Fibroblast of lung (primary cell): ENCODE measurements at regions not wholly inside any gene's neighbourhood (a gene's known extent, or its start where the extent isn't known, plus 50 kb on each side); places are given as distances from the start of the nearest gene placed in this dataset.

Source experiments
- EZH2 ChIP-seq: IDR thresholded peaks from 2 replicates; pipeline ENCODE4 v1.5.1; 2012; ENCODE audit warnings: low read length, control low read depth, mild to moderate bottlenecking; ENCODE audit errors: missing control alignments
- TF ChIP-seq, protein P1 (sequence below), 2 donors: IDR thresholded peaks in 1 of 2; conservative IDR thresholded peaks in 1 of 2; 1 replicate in 1 of 2; 2 replicates in 1 of 2; pipeline ENCODE4 v1.5.1; 2011 to 2012; ENCODE audit warnings: low read length in 2 of 2, control low read depth in 1 of 2, inconsistent platforms in 1 of 2, low read depth in 1 of 2, mild to moderate bottlenecking in 1 of 2

DNA sequence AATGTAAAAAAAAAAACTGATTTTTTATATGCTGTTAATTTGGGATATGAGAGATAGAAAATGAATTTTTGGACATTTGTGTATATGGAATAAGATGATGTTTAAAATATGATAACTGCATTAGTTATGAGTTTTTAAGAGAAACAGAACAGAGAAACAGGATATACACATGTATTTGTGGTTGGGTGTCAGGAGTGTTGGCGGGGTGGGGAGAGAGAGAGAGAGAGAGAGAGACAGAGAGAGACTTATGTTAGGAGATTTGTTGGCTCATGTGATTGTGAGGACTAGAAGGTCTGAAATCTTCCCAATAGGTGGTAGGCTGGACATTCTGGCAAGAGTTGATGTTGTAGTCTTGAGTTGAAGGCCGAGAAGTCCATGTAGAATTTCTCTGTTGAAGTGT is 1121.6 kb upstream of the GBE1 start:
- no peak for TF ChIP-seq EZH2
- TF ChIP-seq, protein P1, sequence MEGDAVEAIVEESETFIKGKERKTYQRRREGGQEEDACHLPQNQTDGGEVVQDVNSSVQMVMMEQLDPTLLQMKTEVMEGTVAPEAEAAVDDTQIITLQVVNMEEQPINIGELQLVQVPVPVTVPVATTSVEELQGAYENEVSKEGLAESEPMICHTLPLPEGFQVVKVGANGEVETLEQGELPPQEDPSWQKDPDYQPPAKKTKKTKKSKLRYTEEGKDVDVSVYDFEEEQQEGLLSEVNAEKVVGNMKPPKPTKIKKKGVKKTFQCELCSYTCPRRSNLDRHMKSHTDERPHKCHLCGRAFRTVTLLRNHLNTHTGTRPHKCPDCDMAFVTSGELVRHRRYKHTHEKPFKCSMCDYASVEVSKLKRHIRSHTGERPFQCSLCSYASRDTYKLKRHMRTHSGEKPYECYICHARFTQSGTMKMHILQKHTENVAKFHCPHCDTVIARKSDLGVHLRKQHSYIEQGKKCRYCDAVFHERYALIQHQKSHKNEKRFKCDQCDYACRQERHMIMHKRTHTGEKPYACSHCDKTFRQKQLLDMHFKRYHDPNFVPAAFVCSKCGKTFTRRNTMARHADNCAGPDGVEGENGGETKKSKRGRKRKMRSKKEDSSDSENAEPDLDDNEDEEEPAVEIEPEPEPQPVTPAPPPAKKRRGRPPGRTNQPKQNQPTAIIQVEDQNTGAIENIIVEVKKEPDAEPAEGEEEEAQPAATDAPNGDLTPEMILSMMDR (conservative IDR thresholded peaks at IDR 0.05 in 1 of 2, IDR thresholded peaks at IDR 0.05 in 1 of 2; ENCODE audit: low read depth in 1 of 2, low read length in 2 of 2): no peak
